ENCODE measurements at regions not wholly inside any gene's neighbourhood (a gene's known extent, or its start where the extent isn't known, plus 50 kb on each side); places are given as distances from the start of the nearest gene placed in this dataset.

GRCh38 chr10:20685462-20685861 is 211.6 kb downstream of the NEBL start:
- Histone ChIP-seq H4K91ac (ENCODE audit: low read depth, low read length, poor library complexity) (no peak overlapping the region), H3K27ac (replicated peaks; ENCODE audit: low read length) (no peak overlapping the region), H2BK120ac (ENCODE audit: low read depth, low read length) (no peak overlapping the region), H2BK15ac (ENCODE audit: low read length) (no peak overlapping the region), H3K23ac (ENCODE audit: low read depth, low read length, poor library complexity) (no peak overlapping the region), H3K4me2 (ENCODE audit: insufficient read depth, low read length, poor library complexity, severe bottlenecking) (no peak overlapping the region), H3K79me1 (ENCODE audit: low read depth, low read length) (no peaks in the 10 kb centered on the region), H4K8ac (ENCODE audit: low read depth, low read length) (no peak overlapping the region), H3K18ac (ENCODE audit: low read length) (no peak overlapping the region), H3K36me3 (replicated peaks in 1 of 2; ENCODE audit: control insufficient read depth in 2 of 2, insufficient read depth in 2 of 2, low read length in 2 of 2) (no peaks in the 10 kb centered on the region), H3K4me1 (ENCODE audit: control insufficient read depth in 2 of 2, insufficient read depth in 1 of 2, low read depth in 1 of 2, low read length in 2 of 2) (no peaks in the 10 kb centered on the region), H2BK5ac (ENCODE audit: low read length) (no peak overlapping the region), H3K9me3 (replicated peaks in 1 of 2; ENCODE audit: control insufficient read depth in 2 of 2, insufficient read depth in 1 of 2, low read depth in 1 of 2, low read length in 2 of 2) (no peaks in the 10 kb centered on the region), H3K4ac (ENCODE audit: low read length) (no peak overlapping the region), H2BK12ac (ENCODE audit: low read length) (no peak overlapping the region), H2AK5ac (ENCODE audit: low read depth, low read length) (no peak overlapping the region), H3K4me3 (ENCODE audit: low read length in 2 of 2) (no peak overlapping the region), H3K27me3 (ENCODE audit: control insufficient read depth in 3 of 3, insufficient read depth in 3 of 3, low read depth in 1 of 3, low read length in 3 of 3) (no peaks in the 10 kb centered on the region), H2AFZ (ENCODE audit: low read length) (no peak overlapping the region), H3K14ac (ENCODE audit: low read length) (no peak overlapping the region), H3K9ac (ENCODE audit: low read depth, low read length, poor library complexity) (no peak overlapping the region)
- no peak for DNase-seq (ENCODE audit: low spot score)
- WGBS, 2 donors (ENCODE audit: extremely low coverage in 2 of 2, insufficient read length in 2 of 2, insufficient replicate concordance in 1 of 2), result no CpG with 5 or more reads among the region's 8 CpGs

DNA sequence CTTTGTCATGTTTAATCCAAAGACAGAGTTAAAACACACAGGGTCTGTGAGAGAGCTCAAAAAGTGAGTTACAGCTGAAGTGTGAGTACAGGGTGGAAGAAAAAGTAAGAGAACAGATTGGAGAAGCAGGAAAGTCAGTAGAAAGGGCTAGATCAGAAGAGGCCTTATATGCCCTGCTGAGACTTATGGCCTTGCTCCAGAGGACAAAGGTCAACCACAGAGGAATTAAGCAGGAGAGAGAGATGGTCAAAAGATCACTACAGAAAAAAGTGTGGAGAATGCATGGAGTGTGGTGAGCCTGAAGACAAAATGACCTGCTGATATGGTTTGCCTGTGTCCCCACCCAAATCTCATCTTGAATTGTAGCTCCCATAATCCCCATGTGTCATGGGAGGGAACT is 213.8 kb downstream of the NEBL start:
- Histone ChIP-seq H3K27ac (replicated peaks; ENCODE audit: low read length) (no peak overlapping the region), H3K4me1 (ENCODE audit: control insufficient read depth in 2 of 2, insufficient read depth in 1 of 2, low read depth in 1 of 2, low read length in 2 of 2) (no peaks in the 10 kb centered on the region), H2AK5ac (ENCODE audit: low read depth, low read length) (no peak overlapping the region), H3K14ac (ENCODE audit: low read length) (no peak overlapping the region), H2AFZ (ENCODE audit: low read length) (no peak overlapping the region), H3K27me3 (ENCODE audit: control insufficient read depth in 3 of 3, insufficient read depth in 3 of 3, low read depth in 1 of 3, low read length in 3 of 3) (no peaks in the 10 kb centered on the region), H3K36me3 (replicated peaks in 1 of 2; ENCODE audit: control insufficient read depth in 2 of 2, insufficient read depth in 2 of 2, low read length in 2 of 2) (no peaks in the 10 kb centered on the region), H3K79me1 (ENCODE audit: low read depth, low read length) (no peaks in the 10 kb centered on the region), H3K4me3 (ENCODE audit: low read length in 2 of 2) (no peak overlapping the region), H3K4ac (ENCODE audit: low read length) (no peak overlapping the region), H2BK15ac (ENCODE audit: low read length) (no peak overlapping the region), H3K9ac (ENCODE audit: low read depth, low read length, poor library complexity) (no peak overlapping the region), H4K91ac (ENCODE audit: low read depth, low read length, poor library complexity) (no peak overlapping the region), H3K18ac (ENCODE audit: low read length) (no peak overlapping the region), H4K8ac (ENCODE audit: low read depth, low read length) (no peak overlapping the region), H2BK12ac (ENCODE audit: low read length) (no peak overlapping the region), H3K4me2 (ENCODE audit: insufficient read depth, low read length, poor library complexity, severe bottlenecking) (no peak overlapping the region), H3K9me3 (replicated peaks in 1 of 2; ENCODE audit: control insufficient read depth in 2 of 2, insufficient read depth in 1 of 2, low read depth in 1 of 2, low read length in 2 of 2) (no peaks in the 10 kb centered on the region), H2BK120ac (ENCODE audit: low read depth, low read length) (no peak overlapping the region), H3K23ac (ENCODE audit: low read depth, low read length, poor library complexity) (no peak overlapping the region), H2BK5ac (ENCODE audit: low read length) (no peak overlapping the region)
- DNase-seq (ENCODE audit: low spot score), result no peak

- H2AK5ac ChIP-seq (ENCODE audit: low read depth, low read length), result no peak overlapping the region
- H2BK5ac ChIP-seq (ENCODE audit: low read length), result no peak overlapping the region
- no peak overlapping the region for H3K14ac ChIP-seq (ENCODE audit: low read length)
- H3K4ac ChIP-seq (ENCODE audit: low read length), result no peak overlapping the region
- H3K27me3 ChIP-seq (ENCODE audit: control insufficient read depth in 3 of 3, insufficient read depth in 3 of 3, low read depth in 1 of 3, low read length in 3 of 3), result no peaks in the 10 kb centered on the region
- H3K27ac ChIP-seq (replicated peaks; ENCODE audit: low read length), result no peak overlapping the region
- no peak for DNase-seq (ENCODE audit: low spot score)
- H3K79me1 ChIP-seq (ENCODE audit: low read depth, low read length), result no peaks in the 10 kb centered on the region
- H3K23ac ChIP-seq (ENCODE audit: low read depth, low read length, poor library complexity), result no peak overlapping the region
- H2AFZ ChIP-seq (ENCODE audit: low read length), result peak overlapping the region; percentile 11
- WGBS, 2 donors (ENCODE audit: extremely low coverage in 2 of 2, insufficient read length in 2 of 2, insufficient replicate concordance in 1 of 2), result no CpG with 5 or more reads among the region's 3 CpGs
- no peaks in the 10 kb centered on the region for H3K9me3 ChIP-seq (replicated peaks in 1 of 2; ENCODE audit: control insufficient read depth in 2 of 2, insufficient read depth in 1 of 2, low read depth in 1 of 2, low read length in 2 of 2)
- no peak overlapping the region for H3K9ac ChIP-seq (ENCODE audit: low read depth, low read length, poor library complexity)
- no peak overlapping the region for H2BK120ac ChIP-seq (ENCODE audit: low read depth, low read length)
- H2BK15ac ChIP-seq (ENCODE audit: low read length), result no peak overlapping the region
- H4K91ac ChIP-seq (ENCODE audit: low read depth, low read length, poor library complexity), result no peak overlapping the region
- H2BK12ac ChIP-seq (ENCODE audit: low read length), result no peak overlapping the region
- H3K4me1 ChIP-seq (ENCODE audit: control insufficient read depth in 2 of 2, insufficient read depth in 1 of 2, low read depth in 1 of 2, low read length in 2 of 2), result no peaks in the 10 kb centered on the region
- no peak overlapping the region for H3K18ac ChIP-seq (ENCODE audit: low read length)
- no peaks in the 10 kb centered on the region for H3K36me3 ChIP-seq (replicated peaks in 1 of 2; ENCODE audit: control insufficient read depth in 2 of 2, insufficient read depth in 2 of 2, low read length in 2 of 2)
- H4K8ac ChIP-seq (ENCODE audit: low read depth, low read length), result no peak overlapping the region
- H3K4me2 ChIP-seq (ENCODE audit: insufficient read depth, low read length, poor library complexity, severe bottlenecking), result no peak overlapping the region
- no peak overlapping the region for H3K4me3 ChIP-seq (ENCODE audit: low read length in 2 of 2)
These were observed 214.3 kb downstream of the NEBL start for GRCh38 chr10:20682782-20683181.

DNA sequence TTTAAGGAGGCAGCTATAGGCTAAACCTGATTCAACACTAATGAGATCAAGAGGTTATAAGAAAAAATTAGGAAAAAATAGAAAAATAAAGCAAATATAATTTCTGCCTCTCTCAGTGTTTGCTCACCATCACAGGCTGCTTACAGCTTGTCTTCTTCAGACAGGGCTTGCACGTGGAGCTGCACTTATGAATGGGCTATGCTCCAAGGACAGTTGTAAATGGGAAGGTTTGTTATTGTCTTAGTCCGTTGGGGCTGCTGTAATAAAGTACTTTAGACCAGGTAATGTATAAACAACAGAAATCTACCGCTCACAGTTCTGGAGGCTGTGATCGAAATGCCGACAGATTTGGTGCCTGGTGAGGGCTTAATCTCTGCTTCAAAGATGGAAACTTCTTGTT is 219.8 kb downstream of the NEBL start:
- H3K4me1 ChIP-seq (ENCODE audit: control insufficient read depth in 2 of 2, insufficient read depth in 1 of 2, low read depth in 1 of 2, low read length in 2 of 2), result peaks cover 0 to 2% of the 10 kb centered on the region in 2 donors
- no peak overlapping the region for H2BK120ac ChIP-seq (ENCODE audit: low read depth, low read length)
- no peak overlapping the region for H2AFZ ChIP-seq (ENCODE audit: low read length)
- H3K23ac ChIP-seq (ENCODE audit: low read depth, low read length, poor library complexity), result no peak overlapping the region
- H3K18ac ChIP-seq (ENCODE audit: low read length), result no peak overlapping the region
- no peak overlapping the region for H3K14ac ChIP-seq (ENCODE audit: low read length)
- no peak overlapping the region for H2BK5ac ChIP-seq (ENCODE audit: low read length)
- no peak overlapping the region for H2AK5ac ChIP-seq (ENCODE audit: low read depth, low read length)
- H3K9ac ChIP-seq (ENCODE audit: low read depth, low read length, poor library complexity), result no peak overlapping the region
- no peak overlapping the region for H4K91ac ChIP-seq (ENCODE audit: low read depth, low read length, poor library complexity)
- DNase-seq (ENCODE audit: low spot score), result no peak
- no peak overlapping the region for H2BK15ac ChIP-seq (ENCODE audit: low read length)
- no peak overlapping the region for H4K8ac ChIP-seq (ENCODE audit: low read depth, low read length)
- H3K27me3 ChIP-seq (ENCODE audit: control insufficient read depth in 3 of 3, insufficient read depth in 3 of 3, low read depth in 1 of 3, low read length in 3 of 3), result no peaks in the 10 kb centered on the region
- no peaks in the 10 kb centered on the region for H3K36me3 ChIP-seq (replicated peaks in 1 of 2; ENCODE audit: control insufficient read depth in 2 of 2, insufficient read depth in 2 of 2, low read length in 2 of 2)
- H3K4ac ChIP-seq (ENCODE audit: low read length), result no peak overlapping the region
- no peak overlapping the region for H3K4me2 ChIP-seq (ENCODE audit: insufficient read depth, low read length, poor library complexity, severe bottlenecking)
- H2BK12ac ChIP-seq (ENCODE audit: low read length), result no peak overlapping the region
- no peaks in the 10 kb centered on the region for H3K79me1 ChIP-seq (ENCODE audit: low read depth, low read length)
- no peaks in the 10 kb centered on the region for H3K9me3 ChIP-seq (replicated peaks in 1 of 2; ENCODE audit: control insufficient read depth in 2 of 2, insufficient read depth in 1 of 2, low read depth in 1 of 2, low read length in 2 of 2)
- no peak overlapping the region for H3K27ac ChIP-seq (replicated peaks; ENCODE audit: low read length)
- WGBS, 2 donors (ENCODE audit: extremely low coverage in 2 of 2, insufficient read length in 2 of 2, insufficient replicate concordance in 1 of 2), result no CpG with 5 or more reads among the region's 5 CpGs
- H3K4me3 ChIP-seq (ENCODE audit: low read length in 2 of 2), result no peak overlapping the region

Data from neuronal stem cell (in vitro differentiated cells).